ENCODE measurements at regions not wholly inside any gene's neighbourhood (a gene's known extent, or its start where the extent isn't known, plus 50 kb on each side); places are given as distances from the start of the nearest gene placed in this dataset.

GRCh38 chr16:51876934-51877333 lies 670.0 kb downstream of the TOX3 start:
- TF ChIP-seq POLR2AphosphoS5 (IDR thresholded peaks at IDR 0.05; ENCODE audit: low read depth, low read length) = no peak
- TF ChIP-seq POLR2A (IDR thresholded peaks at IDR 0.05; ENCODE audit: low read depth, low read length) = no peak
- no peak for TF ChIP-seq TAF1 (IDR thresholded peaks at IDR 0.05; ENCODE audit: borderline replicate concordance, low read depth, low read length)

Measured in GM12892 (cell line).